Uterus (tissue), 2 donors: ENCODE measurements at regions not wholly inside any gene's neighbourhood (a gene's known extent, or its start where the extent isn't known, plus 50 kb on each side); places are given as distances from the start of the nearest gene placed in this dataset.

Experiments
- CTCF ChIP-seq, 4 experiments: fragments of 200-600 bp in 2 of 4; fragments of 450-650 bp in 2 of 4; sonication (generic) in 2 of 4; IDR thresholded peaks; one replicate each; pipeline ENCODE4 v1.5.1; 2016 to 2019; ENCODE audit warnings: antibody characterized with exemption in 4 of 4, mild to moderate bottlenecking in 2 of 4, moderate library complexity in 1 of 4
- POLR2A ChIP-seq, 2 donors: fragments of 450-650 bp; IDR thresholded peaks; one replicate each; pipeline ENCODE4 v1.6.1; 2016; ENCODE audit warnings: antibody characterized with exemption in 2 of 2, mild to moderate bottlenecking in 1 of 2, moderate library complexity in 1 of 2

GRCh38 chr18:46405832-46406538 is 251.0 kb downstream of the LOXHD1 start:
- TF ChIP-seq CTCF (IDR thresholded peaks at IDR 0.05) (no peak), POLR2A (IDR thresholded peaks at IDR 0.05) (no peak)
